Glutamatergic neuron (in vitro differentiated cells): ENCODE measurements at regions not wholly inside any gene's neighbourhood (a gene's known extent, or its start where the extent isn't known, plus 50 kb on each side); places are given as distances from the start of the nearest gene placed in this dataset.

Source experiments
- DNase-seq: peaks from one replicate; pipeline ENCODE4 v3.0.0; 2022
- H3K27ac Mint-ChIP-seq: one replicate; pipeline ENCODE4 v1.8.0; 2020; ENCODE audit warnings: mild to moderate bottlenecking, mixed read lengths, inconsistent platforms; ENCODE audit not compliant: unreplicated experiment
- H3K27me3 Mint-ChIP-seq: one replicate; pipeline ENCODE4 v1.8.0; 2020; ENCODE audit warnings: mild to moderate bottlenecking, moderate library complexity, mixed read lengths, inconsistent platforms; ENCODE audit not compliant: unreplicated experiment
- H3K36me3 Mint-ChIP-seq: one replicate; pipeline ENCODE4 v1.8.0; 2020; ENCODE audit warnings: mild to moderate bottlenecking, mixed read lengths, inconsistent platforms; ENCODE audit not compliant: unreplicated experiment
- H3K4me1 Mint-ChIP-seq: one replicate; pipeline ENCODE4 v1.8.0; 2020; ENCODE audit warnings: mild to moderate bottlenecking, low read depth, mixed read lengths, inconsistent platforms; ENCODE audit not compliant: unreplicated experiment
- H3K4me3 Mint-ChIP-seq: one replicate; pipeline ENCODE4 v1.8.0; 2020; ENCODE audit warnings: mild to moderate bottlenecking, mixed read lengths, inconsistent platforms; ENCODE audit not compliant: unreplicated experiment
- H3K9me3 Mint-ChIP-seq: one replicate; pipeline ENCODE4 v1.8.0; 2020; ENCODE audit warnings: mild to moderate bottlenecking, moderate library complexity, mixed read lengths, inconsistent platforms; ENCODE audit not compliant: unreplicated experiment
- CTCF ChIP-seq: fragments of 200-600 bp; sonication (generic); IDR thresholded peaks from one replicate; pipeline ENCODE4 v1.5.0; 2021; ENCODE audit not compliant: partially characterized antibody, unreplicated experiment

GRCh38 chr12:92987362-92987761 is 58.3 kb upstream of the EEA1 start:
- H3K4me3 Mint-ChIP-seq: no peak overlapping the region
- TF ChIP-seq CTCF: peak; percentile 65
- H3K4me1 Mint-ChIP-seq: no peaks in the 10 kb centered on the region

GRCh38 chr12:92987846-92988621 is 58.9 kb upstream of the EEA1 start:
- Mint-ChIP-seq H3K4me3 (no peak overlapping the region), H3K9me3 (no peaks in the 10 kb centered on the region), H3K4me1 (no peaks in the 10 kb centered on the region), H3K27me3 (no peaks in the 10 kb centered on the region), H3K36me3 (no peaks in the 10 kb centered on the region), H3K27ac (no peak overlapping the region)
- TF ChIP-seq CTCF: no peak
- DNase-seq: no peak

More at GRCh38 chr12:92987362-92987761, 58.3 kb upstream of the EEA1 start:
- H3K36me3 Mint-ChIP-seq: no peaks in the 10 kb centered on the region
- H3K27me3 Mint-ChIP-seq: no peaks in the 10 kb centered on the region
- DNase-seq: no peak
- no peak overlapping the region for H3K27ac Mint-ChIP-seq
- no peaks in the 10 kb centered on the region for H3K9me3 Mint-ChIP-seq

- H3K9me3 Mint-ChIP-seq: no peaks in the 10 kb centered on the region
- no peaks in the 10 kb centered on the region for H3K4me1 Mint-ChIP-seq
- no peaks in the 10 kb centered on the region for H3K27me3 Mint-ChIP-seq
- no peak for TF ChIP-seq CTCF
- no peaks in the 10 kb centered on the region for H3K36me3 Mint-ChIP-seq
- DNase-seq: no peak
- H3K27ac Mint-ChIP-seq: no peak overlapping the region
- H3K4me3 Mint-ChIP-seq: no peak overlapping the region
Observed at GRCh38 chr12:92988622-92989130, 59.6 kb upstream of the EEA1 start.

GRCh38 chr12:92989715-92990484 is 60.8 kb upstream of the EEA1 start:
- DNase-seq: no peak
- no peaks in the 10 kb centered on the region for H3K4me1 Mint-ChIP-seq
- H3K36me3 Mint-ChIP-seq: no peaks in the 10 kb centered on the region
- H3K27ac Mint-ChIP-seq: no peak overlapping the region
- H3K27me3 Mint-ChIP-seq: no peaks in the 10 kb centered on the region
- TF ChIP-seq CTCF: no peak
- no peak overlapping the region for H3K4me3 Mint-ChIP-seq
- H3K9me3 Mint-ChIP-seq: no peaks in the 10 kb centered on the region

GRCh38 chr12:92991134-92991533 is 62.0 kb upstream of the EEA1 start:
- H3K4me3 Mint-ChIP-seq: no peak overlapping the region
- H3K27me3 Mint-ChIP-seq: no peaks in the 10 kb centered on the region
- no peak overlapping the region for H3K27ac Mint-ChIP-seq
- DNase-seq: no peak
- H3K9me3 Mint-ChIP-seq: no peaks in the 10 kb centered on the region
- H3K36me3 Mint-ChIP-seq: no peaks in the 10 kb centered on the region
- TF ChIP-seq CTCF: no peak
- no peaks in the 10 kb centered on the region for H3K4me1 Mint-ChIP-seq
